NCI-H2227 (cell line): ENCODE measurements at regions not wholly inside any gene's neighbourhood (a gene's known extent, or its start where the extent isn't known, plus 50 kb on each side); places are given as distances from the start of the nearest gene placed in this dataset.
"Not testable (repeated sequence)": the region's sequence is repeated elsewhere in the genome, so short reads cannot be mapped to it uniquely, and the experiment has no call there.

ENCODE experiments used
- DNase-seq: peaks from one replicate; lab custom pipeline; 2025; ENCODE audit not compliant: unreplicated experiment; lab: John Stamatoyannopoulos, UW

DNA sequence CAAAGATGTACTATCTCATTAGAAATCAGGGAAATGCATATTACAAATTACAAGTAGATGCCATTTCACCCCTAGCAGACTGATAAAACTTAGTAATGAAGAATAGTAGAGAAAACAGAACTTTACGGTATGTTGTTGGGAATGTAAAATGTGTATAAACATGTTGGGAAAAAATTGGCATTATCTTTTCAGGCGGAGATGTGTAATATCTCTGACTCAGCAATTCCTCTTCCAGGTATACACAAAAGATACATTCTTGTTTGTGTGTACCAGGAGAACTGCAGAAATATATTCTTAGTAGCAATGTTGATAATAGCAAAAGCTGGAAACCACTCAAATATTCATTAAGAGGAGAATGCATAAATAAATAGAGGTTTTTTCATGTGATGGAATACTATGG, 204.5 kb downstream of the LPIN1 start:
- DNase-seq = no peak

DNA sequence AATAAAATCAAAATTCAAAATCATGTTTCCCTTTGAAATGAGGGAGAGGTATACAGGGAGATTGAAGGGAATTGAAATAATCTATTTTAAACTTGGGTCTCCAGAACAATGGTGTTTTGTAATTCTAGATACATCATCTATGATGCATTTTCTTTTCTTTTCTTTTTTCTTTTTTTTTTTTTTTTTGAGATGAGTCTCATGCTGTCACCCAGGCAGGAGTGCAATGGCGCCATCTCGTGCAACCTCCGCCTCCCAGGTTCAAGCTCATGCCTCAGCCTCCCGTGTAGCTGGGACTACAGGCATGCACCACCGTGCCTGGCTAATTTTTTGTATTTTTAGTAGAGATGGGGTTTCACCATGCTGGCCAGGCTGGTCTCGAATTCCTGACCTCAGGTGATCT, 205.1 kb downstream of the LPIN1 start:
- DNase-seq = not testable (repeated sequence)

DNA sequence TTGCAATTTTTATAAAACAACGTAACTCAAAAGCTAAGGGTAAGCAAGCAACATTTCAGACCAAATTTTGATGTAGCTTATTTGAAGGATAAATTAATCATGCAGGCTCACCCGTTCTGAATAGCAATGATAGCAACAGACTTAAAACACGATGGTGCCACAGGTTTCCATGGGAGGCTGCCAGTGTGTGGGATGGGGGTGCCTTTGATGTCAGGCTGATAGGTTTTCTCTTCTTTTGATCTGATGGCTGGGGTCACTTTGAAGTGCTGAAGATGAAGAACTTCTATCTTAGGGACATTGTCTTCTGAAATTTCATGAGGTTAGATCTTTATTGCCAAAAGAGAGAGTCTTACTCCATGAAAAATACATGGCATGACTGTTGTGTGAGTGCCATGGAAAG, 206.8 kb downstream of the LPIN1 start:
- DNase-seq = no peak

DNA sequence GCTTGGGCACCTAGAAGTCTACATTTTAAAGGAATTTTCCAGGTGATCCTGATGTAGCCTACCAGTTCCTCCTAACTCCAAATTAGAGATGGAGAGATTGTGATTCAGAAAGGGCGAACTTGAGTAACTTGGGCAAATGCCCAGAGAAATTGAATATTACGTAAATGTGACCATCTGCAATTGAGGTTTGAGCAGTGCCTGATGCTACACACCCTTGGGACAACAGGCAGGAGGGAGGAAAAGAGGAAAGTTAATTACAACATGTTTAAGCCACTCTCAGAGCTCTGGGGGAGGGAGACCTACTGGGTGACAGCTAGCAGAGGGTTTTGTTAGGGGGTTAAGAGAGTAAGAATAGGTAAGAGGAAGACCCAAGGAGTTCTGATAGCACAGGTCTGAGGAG, 208.9 kb downstream of the LPIN1 start:
- no peak for DNase-seq

DNA sequence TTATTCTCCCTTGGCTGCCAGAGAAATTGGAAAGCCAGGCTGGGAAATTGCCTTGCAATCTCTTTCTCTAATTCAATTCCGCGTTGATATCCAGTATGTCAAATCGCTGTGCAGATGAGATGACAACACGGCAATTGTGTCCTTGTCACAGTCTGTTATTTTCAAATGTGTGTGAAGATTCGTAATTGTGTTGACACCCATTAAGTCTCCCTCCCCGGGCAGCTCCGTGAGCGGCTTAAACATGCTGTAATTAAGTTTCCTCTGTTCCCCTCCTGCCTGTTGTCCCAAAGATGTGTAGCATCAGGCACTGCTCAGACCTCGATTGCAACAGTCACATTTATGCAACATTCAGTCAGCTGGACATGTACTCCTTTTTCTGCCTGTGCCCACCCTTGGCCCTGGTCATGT, 209.5 kb downstream of the LPIN1 start:
- peak; percentile 54 for DNase-seq

DNA sequence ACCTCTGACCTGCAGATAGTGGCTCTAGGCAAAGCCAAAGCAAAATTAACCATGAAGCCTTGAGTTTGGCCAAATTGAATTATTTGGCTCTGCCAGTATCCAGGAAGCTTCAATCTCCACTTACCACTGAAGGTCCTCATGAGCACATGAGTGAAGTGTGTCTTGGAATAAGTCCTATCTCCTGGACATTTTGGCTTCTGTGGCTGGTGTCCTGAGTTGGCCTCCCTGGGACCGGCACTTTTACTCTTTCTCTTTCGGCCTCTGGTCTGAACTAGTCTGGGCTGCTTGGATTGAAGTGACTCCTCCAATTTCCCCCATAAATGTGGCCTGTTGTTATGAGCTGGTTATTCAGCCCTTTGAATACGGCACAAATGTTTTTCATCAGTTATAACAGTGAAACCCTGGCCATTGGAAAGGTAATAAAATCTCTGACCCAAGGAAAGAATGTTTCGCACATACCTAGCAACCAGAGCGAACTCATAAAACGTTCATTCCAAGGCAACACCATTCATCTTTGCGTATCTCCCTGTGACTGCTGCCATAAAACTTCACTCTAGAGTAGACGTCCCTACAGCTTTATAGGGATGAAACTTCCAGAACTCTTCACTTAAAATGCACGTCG, 216.4 kb downstream of the LPIN1 start:
- no peak for DNase-seq

DNA sequence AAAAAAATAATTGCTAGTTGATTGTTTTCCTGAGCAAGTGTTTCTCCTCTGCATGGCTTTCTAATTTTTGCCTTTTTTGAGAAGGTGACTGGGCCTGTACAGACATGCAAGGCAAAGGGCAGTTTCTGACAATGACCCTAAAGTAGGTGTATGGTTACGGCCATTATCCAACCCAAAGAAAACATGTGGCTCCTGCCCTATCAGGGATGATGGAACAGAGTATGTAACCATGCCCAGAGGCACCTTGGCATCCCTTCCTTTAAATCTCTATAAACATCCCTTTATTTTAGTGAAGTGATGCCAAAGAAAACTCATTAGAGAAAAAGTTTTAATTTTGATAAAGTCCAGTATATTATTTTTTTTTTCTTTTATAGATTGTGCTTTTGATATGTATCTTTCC, 217.5 kb downstream of the LPIN1 start:
- no peak for DNase-seq

DNA sequence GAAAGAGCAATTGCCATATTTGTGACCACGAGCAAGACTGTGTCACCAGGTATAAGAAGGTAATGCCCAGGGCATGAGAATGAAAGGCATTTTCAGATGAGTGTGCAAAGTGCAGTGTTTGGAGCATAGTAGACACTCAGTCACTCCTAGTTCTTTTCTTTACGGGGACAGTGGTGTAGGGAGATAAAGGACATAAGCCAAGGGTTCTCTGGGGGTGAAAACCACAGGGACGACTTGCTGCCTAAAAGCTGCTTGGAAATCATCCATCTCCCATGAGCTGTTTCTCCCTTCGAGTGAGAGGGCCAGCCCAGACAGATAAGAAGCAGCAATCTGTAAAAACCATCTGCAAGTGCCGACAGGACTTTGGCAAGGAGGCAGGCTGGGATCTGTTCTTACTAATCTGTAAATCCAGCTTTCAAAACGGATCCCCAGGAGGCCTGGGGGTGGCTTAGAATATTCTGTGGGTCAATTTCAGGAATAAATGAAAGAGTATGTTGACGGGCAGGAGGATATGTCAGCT, 221.6 kb downstream of the LPIN1 start:
- no peak for DNase-seq

DNA sequence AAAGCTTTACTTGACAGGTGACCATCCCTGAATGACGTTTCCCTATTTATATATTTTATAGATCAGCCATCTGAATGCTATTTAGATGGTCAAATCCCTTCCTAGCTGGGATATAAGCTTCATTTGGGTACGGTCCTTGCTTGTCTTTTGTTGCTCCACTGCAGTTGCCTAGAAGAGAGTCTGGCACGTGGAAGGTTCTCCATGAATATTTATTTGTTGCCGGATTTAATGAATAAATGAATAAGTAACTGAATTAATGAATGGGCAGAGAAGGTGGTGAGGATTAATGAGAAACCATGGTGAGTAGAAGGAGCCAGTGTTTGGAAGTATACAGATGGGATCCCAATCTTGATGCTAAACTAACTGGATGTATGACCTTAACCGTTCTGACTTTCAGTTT, 222.1 kb downstream of the LPIN1 start:
- DNase-seq = no peak

DNA sequence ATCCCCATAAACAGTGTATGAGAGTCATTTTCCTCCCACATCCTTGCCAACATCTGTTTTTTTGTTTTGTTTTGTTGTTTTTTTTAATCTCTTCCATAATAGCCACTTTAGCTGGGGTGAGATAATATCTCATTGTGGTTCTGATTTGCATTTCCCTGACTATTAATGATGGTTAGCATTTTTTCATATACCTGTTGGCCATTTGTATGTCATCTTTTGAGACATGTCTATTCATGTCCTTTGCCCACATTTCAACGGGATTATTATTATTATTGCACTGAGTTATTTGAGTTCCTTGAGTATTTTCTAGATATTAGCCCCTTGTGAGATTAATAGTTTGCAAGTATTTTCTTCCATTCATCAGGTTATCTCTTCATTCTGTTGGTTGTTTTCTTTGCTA, 223.3 kb downstream of the LPIN1 start:
- no peak for DNase-seq

DNA sequence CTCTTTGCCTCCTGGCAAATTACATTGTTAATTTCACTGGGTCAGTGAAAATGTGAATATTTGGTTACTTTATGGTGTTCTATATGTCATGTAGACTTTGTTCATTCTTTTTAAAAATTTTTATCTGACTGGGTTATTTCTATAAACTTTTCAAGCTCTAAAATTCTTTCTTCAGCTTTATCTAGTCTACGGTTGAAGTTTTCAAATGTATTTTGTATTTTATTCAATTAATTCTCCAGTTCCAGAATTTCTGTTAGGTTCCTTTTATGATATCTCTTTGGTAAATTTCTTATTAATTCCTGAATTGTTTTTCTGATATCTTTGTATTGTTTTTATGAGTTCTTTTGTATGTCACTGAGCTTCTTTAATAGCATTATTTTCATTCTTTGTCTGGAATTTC, 228.1 kb downstream of the LPIN1 start:
- peak; percentile 16 for DNase-seq

DNA sequence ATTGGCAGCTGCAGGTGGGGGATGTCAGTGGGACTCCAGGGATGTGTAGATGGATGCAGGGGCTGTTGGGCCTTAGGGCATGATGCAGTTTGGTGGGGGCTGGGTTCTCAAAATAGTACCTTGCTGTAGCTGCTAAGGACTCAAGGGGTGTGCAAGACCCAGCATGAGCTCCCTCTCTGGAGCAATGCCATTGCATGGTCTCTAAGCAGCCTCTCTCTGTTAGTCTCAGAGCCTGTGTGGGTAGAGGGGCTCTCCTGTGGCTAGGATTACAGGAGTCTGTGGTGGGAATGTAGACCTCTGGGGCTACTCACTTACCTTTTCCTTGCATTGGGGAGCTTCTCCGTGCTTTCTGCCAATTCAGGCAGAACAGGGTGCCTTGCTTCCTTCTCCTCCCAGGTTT, 228.9 kb downstream of the LPIN1 start:
- DNase-seq = no peak

DNA sequence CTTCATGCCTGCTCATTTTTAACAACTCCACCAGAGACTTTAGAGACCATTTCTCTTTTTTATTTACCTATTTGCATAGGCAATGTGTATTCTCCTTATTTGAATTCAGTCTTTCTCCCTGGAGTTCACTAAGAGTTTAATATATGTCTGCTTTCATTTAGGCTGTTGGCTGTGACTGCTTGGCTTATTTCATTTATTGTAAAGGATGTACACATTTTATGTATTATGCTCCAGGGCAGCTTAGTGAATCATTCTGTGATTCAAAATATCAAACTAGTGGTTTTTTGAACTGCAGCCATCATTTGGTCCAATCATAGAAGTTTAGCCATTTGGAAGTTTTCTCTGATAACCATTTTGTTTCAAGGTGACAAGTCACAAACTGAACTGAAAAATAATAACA, 229.6 kb downstream of the LPIN1 start:
- DNase-seq = no peak

DNA sequence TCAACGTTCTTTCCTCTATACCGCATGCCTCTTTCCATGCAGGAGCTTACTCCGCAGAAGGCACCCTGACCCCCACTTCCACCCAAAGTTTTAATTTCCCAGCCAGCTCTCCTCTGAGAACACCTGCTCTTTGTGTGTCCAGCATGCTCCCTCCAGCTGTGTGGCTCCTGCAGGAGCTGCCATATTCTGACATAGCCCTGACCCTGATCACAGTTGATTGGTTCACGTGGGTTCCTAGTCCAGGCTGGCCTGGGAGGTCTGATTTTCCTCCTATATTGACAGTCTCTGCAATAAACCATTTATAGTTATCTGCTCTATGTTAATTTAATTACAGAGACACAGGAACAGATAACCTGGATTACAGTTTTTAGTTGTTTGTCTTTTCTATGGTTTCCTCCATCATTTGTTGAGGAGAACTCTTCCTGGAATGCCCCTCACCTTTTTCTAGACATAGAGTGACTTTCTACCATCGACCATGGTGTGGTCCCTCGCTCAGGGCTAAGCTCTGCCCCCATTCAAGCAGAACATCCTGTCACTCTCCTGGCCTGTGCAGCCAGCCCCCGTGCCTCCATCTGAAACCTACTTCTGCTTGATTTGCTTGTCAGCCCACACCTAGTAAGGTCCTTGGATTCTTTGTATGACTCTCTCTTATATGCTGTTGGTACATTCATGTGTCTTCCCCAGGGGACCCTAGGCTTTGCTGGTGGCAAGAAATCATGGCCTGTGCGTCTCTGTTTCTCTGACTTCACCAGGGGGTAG, 231.5 kb downstream of the LPIN1 start:
- no peak for DNase-seq

DNA sequence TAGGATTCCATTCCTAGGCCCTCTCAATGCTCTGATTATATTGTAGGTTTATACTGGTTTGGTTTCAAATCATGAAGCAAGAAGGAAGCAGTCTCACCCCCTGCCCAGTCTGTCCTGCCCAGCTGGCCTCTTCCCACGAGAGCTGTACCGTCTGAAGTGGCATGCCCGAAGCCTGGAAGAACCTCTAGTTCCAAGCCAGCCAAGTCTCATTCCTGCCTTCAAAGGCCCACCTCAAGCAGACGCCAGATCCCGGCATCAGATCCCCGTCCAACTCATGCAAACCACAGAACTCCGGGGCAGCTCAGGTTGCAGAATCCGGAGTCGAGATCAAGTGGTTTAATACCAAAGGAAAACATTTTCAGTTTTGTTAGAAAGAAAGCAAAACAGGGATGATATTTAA, 234.4 kb downstream of the LPIN1 start:
- DNase-seq = no peak

DNA sequence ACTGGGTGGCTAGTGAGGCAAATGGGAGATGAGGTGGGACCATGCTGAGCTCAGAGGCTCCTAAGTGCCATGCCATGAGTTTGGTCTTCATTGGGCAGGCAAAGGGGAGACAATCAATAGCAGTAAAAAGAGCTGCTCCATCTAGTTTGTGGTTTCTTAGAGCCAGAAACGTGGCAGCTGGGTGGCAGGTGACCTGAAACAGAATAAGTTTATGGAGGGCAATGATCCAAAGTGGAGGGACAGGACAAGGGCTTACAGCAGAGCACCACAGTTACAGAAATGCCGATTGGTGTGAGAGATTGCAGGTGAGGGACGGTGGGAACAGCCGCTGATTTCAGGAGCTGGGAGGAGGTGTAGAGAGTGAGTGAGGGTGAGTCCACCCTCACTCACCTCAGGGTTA, 237.0 kb downstream of the LPIN1 start:
- no peak for DNase-seq

DNA sequence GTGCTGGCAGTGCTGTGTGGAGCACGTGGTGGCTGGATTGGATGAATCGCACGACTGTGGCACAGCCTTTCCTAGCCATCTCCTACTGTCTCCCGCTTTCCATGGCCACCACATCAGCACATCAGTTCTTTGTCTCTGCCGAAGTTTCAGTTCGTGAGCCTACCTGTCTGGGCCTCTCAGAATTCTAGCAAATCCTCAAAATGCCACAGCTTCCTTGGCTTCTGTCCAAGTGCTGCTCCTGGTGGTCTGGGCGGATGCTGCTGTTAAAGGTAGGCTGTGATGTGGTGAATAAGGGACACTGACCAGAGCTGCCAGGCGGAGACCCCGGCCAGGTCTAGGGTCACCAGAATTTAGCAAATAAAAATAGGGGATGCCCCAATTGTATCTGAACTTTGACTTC, 237.4 kb downstream of the LPIN1 start:
- no peak for DNase-seq

DNA sequence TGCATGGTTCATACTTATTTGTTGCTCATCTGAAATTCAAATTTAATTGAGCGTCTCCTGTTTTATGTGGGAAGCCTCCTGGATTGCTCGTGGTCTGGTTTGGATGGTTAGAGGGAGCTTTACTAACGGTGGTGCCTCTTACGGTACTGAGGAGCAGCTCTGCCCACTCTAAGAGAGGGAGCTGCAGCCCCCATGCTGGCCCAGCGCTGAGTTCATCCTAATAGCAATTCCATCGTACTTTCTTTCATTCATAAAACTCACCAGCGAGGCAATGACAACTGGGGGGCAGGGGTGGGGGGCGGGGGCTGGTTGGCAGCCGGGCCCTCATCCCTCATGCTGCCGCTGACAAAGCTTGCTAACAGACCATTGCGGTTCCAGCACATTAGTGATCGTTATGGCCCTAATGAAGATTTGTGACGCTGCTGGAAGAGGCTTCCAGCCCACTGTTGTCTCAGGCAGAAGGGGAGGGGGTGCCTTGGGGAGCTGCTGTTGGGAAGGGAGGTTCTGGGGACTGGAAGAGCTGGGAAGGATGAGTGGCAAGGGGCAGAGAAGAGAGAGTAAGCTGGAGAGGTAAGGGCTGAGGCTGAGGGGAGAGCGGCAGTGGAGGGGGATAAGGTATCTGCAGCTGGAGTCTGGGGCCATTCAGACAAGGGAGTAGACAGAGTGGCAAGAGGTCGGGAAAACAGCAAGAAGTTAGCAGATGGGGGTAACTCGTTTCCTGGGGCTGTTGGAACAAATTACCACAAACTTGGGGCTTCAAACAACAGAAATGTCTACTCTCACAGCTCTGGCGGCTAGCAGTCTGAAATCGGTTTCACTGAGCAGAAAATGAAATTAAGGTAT, 238.1 kb downstream of the LPIN1 start:
- DNase-seq = no peak

DNA sequence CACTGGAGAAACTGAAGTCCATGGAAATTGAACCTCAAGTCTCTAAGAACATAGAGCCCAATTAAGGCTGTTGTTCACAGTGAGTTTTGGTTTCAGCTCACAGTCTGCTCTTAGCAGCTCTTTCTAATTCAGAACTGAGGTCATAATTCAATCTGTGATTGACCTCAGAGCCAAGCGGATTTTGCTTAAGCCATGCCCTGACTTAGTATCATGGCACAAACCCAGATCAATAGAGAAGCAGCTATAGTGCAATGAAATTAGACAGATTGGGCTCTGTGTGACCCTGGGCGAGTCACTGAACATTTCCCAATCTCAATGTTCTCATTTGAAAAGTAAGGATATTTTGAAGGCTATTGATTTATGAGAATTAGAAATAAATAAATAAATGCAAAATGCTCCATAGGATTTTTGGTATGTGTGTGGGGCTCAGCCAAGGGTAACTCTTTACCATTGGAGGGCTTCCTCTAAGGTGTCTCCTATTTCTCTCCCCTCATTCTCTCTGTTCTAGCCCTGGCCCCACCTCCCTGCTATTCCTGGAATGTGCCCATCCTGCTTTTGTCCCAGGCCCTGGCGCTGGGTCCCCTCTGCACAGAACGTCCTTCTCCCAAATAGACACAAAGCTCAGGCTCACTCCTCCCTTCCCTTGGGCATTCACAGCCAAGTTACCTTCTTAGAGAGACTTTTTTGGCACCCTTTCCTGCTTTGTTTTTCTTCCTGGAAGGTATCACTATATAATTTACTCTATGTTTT, 239.6 kb downstream of the LPIN1 start:
- DNase-seq = no peak

DNA sequence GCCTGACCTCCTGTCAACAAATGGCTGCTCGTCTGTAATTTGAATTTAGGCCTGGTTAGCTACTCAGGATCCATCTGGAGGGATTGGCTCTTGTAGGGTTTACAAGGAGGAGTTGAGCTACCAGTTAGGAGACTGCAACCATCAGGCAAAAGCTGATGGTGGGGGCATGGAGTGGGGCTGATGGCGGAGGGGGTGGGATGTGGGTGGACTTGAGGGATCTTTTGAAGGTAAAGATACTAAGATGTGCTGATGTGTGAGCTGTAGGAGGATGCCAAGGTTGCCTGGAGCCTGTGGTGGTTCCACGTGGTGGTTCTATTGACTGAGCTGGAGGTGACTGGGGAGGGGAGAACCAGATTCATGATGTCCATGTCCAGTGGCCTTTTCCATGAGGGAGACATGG, 240.7 kb downstream of the LPIN1 start:
- DNase-seq = no peak

DNA sequence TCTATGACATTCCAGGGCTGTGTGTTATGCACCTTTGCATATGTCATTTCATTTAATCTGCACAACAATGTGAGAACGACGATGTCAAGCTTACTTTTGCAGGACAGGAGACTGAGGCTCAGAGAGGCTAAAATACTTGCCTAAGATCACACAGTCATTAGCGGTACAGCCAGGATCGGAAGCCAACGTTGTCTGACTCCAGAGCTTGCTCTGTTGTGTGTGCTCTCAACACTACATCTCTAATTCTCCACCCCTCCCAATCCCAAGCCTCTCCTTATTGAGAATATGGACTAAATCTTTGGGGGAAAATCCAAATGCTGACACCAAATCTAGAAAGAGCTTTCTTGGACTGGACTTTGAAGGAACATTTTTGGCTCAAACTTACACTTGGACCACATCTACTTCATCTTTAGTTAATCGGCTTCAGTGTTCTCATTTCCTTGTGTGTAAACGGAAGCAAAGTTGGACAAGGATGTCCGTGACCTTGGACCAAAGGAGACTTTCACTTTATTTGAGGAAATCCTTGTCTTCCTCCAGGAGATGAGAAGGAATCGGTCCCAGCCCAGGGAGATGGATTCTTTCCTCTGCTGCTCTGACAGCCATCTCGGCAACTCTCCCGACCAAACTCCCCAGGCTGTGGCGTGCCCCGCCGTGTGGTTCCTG, 242.4 kb downstream of the LPIN1 start:
- DNase-seq = no peak
